ENCODE measurements at regions not wholly inside any gene's neighbourhood (a gene's known extent, or its start where the extent isn't known, plus 50 kb on each side); places are given as distances from the start of the nearest gene placed in this dataset.

- no peak for DNase-seq
Measured at GRCh38 chr3:65109966-65110500, 422.2 kb upstream of the ADAMTS9 start.

GRCh38 chr3:65107174-65107573 lies 419.4 kb upstream of the ADAMTS9 start:
- DNase-seq: no peak

- DNase-seq: no peak
Measured at GRCh38 chr3:65101450-65101849, 413.6 kb upstream of the ADAMTS9 start.

- no peak for DNase-seq
Measured at GRCh38 chr3:65098400-65098799, 410.6 kb upstream of the ADAMTS9 start.

GRCh38 chr3:65096110-65096745 lies 408.4 kb upstream of the ADAMTS9 start:
- no peak for DNase-seq

- DNase-seq: no peak
Measured at GRCh38 chr3:65094723-65095122, 406.9 kb upstream of the ADAMTS9 start.

- no peak for DNase-seq
Measured at GRCh38 chr3:65093641-65094040, 405.8 kb upstream of the ADAMTS9 start.

- DNase-seq: no peak
Measured at GRCh38 chr3:65091565-65091964, 403.8 kb upstream of the ADAMTS9 start.

GRCh38 chr3:65083240-65083639 lies 395.4 kb upstream of the ADAMTS9 start:
- DNase-seq: no peak

GRCh38 chr3:65081536-65081935 lies 393.7 kb upstream of the ADAMTS9 start:
- DNase-seq: no peak

- no peak for DNase-seq
Measured at GRCh38 chr3:65080432-65080831, 392.6 kb upstream of the ADAMTS9 start.

GRCh38 chr3:65079560-65079959 lies 391.8 kb upstream of the ADAMTS9 start:
- DNase-seq: no peak

- no peak for DNase-seq
Measured at GRCh38 chr3:65078748-65079147, 390.9 kb upstream of the ADAMTS9 start.

- DNase-seq: no peak
Measured at GRCh38 chr3:65077124-65077523, 389.3 kb upstream of the ADAMTS9 start.

- DNase-seq: no peak
Measured at GRCh38 chr3:65070968-65071367, 383.2 kb upstream of the ADAMTS9 start.

GRCh38 chr3:65060904-65061303 lies 373.1 kb upstream of the ADAMTS9 start:
- no peak for DNase-seq

- DNase-seq: no peak
Measured at GRCh38 chr3:65052101-65052500, 364.3 kb upstream of the ADAMTS9 start.

GRCh38 chr3:65048151-65048550 lies 360.4 kb upstream of the ADAMTS9 start:
- no peak for DNase-seq

GRCh38 chr3:65045138-65045537 lies 357.3 kb upstream of the ADAMTS9 start:
- no peak for DNase-seq

GRCh38 chr3:65044401-65044800 lies 356.6 kb upstream of the ADAMTS9 start:
- no peak for DNase-seq

- DNase-seq: no peak
Measured at GRCh38 chr3:65042675-65043074, 354.9 kb upstream of the ADAMTS9 start.

GRCh38 chr3:65039754-65040210 lies 352.0 kb upstream of the ADAMTS9 start:
- no peak for DNase-seq

GRCh38 chr3:65037861-65038260 lies 350.1 kb upstream of the ADAMTS9 start:
- DNase-seq: no peak

GRCh38 chr3:65035246-65035645 lies 347.4 kb upstream of the ADAMTS9 start:
- no peak for DNase-seq

- DNase-seq: no peak
Measured at GRCh38 chr3:65033576-65033975, 345.8 kb upstream of the ADAMTS9 start.

Data from RPMI8226 (cell line).